ENCODE measurements at regions not wholly inside any gene's neighbourhood (a gene's known extent, or its start where the extent isn't known, plus 50 kb on each side); places are given as distances from the start of the nearest gene placed in this dataset.

DNA sequence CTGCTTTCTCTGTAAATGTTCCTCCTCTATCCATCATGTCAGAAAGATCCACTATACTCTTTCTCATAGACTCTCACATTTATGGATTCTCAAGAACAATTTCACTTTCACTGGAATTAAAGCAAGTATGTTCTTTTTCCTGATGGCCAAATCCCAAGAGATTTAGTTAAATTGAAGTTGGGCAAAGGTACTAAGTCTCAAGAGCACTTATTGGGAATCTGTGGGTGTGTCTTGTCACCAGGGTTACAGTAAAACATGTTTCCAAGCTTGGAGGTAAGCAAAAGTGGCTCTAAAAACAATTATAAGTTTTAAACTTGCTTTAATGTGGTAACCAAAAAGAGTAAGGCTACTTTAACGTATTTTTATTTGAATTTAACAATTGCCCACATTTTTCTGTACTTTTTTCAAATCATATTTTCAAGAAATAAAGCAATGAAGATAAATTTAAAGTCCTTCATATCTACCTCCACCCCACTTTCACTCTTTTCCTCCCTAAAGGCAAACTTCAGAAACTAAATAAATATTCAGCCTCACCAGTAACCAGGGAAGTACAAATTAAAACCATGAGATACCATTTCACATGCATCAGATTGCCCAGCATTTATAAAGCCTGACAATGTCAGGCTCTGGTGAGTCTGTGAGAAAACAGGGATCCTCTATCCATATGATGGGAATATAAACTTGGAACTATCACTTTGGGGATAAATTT is 387.4 kb downstream of the CETN3 start:
- TF ChIP-seq POLR2A (IDR thresholded peaks at IDR 0.05), result no peak
- TF ChIP-seq, protein P1, sequence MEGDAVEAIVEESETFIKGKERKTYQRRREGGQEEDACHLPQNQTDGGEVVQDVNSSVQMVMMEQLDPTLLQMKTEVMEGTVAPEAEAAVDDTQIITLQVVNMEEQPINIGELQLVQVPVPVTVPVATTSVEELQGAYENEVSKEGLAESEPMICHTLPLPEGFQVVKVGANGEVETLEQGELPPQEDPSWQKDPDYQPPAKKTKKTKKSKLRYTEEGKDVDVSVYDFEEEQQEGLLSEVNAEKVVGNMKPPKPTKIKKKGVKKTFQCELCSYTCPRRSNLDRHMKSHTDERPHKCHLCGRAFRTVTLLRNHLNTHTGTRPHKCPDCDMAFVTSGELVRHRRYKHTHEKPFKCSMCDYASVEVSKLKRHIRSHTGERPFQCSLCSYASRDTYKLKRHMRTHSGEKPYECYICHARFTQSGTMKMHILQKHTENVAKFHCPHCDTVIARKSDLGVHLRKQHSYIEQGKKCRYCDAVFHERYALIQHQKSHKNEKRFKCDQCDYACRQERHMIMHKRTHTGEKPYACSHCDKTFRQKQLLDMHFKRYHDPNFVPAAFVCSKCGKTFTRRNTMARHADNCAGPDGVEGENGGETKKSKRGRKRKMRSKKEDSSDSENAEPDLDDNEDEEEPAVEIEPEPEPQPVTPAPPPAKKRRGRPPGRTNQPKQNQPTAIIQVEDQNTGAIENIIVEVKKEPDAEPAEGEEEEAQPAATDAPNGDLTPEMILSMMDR (IDR thresholded peaks at IDR 0.05), result no peak
